ENCODE measurements at regions not wholly inside any gene's neighbourhood (a gene's known extent, or its start where the extent isn't known, plus 50 kb on each side); places are given as distances from the start of the nearest gene placed in this dataset.

DNA sequence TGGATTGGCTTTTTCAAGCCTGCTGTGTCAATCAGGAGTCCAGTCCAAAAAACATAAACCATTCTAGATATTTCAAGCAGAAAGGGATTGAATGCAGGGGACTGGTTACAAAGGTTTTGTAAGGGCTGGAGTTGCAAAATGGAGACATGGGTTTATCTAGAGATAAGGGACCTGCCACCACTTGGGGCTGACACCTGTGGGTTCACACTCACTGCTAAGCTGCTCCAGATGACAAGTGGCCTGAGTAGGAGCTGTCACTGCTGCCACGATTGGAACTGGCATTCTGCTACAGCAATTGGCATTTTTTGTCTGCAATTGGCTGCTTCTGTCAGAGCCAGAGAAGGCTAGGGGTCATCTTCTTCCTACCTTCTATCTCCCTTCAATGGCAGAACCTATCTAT, 66.3 kb upstream of the ZFR start:
- CTCF ChIA-PET = interaction anchor here (0.9 kb wide), 1 partner anchor 25 kb away, joined by 3 read pairs; no protein-coding TSS in a partner anchor
- BruUV-seq (replicated peaks) = no TSS peak
- TF ChIP-seq, protein P1, sequence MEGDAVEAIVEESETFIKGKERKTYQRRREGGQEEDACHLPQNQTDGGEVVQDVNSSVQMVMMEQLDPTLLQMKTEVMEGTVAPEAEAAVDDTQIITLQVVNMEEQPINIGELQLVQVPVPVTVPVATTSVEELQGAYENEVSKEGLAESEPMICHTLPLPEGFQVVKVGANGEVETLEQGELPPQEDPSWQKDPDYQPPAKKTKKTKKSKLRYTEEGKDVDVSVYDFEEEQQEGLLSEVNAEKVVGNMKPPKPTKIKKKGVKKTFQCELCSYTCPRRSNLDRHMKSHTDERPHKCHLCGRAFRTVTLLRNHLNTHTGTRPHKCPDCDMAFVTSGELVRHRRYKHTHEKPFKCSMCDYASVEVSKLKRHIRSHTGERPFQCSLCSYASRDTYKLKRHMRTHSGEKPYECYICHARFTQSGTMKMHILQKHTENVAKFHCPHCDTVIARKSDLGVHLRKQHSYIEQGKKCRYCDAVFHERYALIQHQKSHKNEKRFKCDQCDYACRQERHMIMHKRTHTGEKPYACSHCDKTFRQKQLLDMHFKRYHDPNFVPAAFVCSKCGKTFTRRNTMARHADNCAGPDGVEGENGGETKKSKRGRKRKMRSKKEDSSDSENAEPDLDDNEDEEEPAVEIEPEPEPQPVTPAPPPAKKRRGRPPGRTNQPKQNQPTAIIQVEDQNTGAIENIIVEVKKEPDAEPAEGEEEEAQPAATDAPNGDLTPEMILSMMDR (IDR thresholded peaks at IDR 0.05; ENCODE audit: unreplicated experiment) = no peak
- intact Hi-C loops (cut with micrococcal nuclease; ENCODE audit: unreplicated experiment) = no loop called here
- H3K4me1 Mint-ChIP-seq (ENCODE audit: low read depth, unreplicated experiment) = no peaks in the 10 kb centered on the region
- no peak for DNase-seq
- H3K27ac Mint-ChIP-seq (ENCODE audit: unreplicated experiment) = no peak overlapping the region
- no peak overlapping the region for H3K4me3 Mint-ChIP-seq (ENCODE audit: low read depth, unreplicated experiment)
- H3K9me3 Mint-ChIP-seq (ENCODE audit: low read depth, unreplicated experiment) = no peaks in the 10 kb centered on the region
- H3K27me3 Mint-ChIP-seq (ENCODE audit: unreplicated experiment) = peaks cover 43% of the 10 kb centered on the region
- H3K36me3 Mint-ChIP-seq (ENCODE audit: insufficient read depth, unreplicated experiment) = no peaks in the 10 kb centered on the region

DNA sequence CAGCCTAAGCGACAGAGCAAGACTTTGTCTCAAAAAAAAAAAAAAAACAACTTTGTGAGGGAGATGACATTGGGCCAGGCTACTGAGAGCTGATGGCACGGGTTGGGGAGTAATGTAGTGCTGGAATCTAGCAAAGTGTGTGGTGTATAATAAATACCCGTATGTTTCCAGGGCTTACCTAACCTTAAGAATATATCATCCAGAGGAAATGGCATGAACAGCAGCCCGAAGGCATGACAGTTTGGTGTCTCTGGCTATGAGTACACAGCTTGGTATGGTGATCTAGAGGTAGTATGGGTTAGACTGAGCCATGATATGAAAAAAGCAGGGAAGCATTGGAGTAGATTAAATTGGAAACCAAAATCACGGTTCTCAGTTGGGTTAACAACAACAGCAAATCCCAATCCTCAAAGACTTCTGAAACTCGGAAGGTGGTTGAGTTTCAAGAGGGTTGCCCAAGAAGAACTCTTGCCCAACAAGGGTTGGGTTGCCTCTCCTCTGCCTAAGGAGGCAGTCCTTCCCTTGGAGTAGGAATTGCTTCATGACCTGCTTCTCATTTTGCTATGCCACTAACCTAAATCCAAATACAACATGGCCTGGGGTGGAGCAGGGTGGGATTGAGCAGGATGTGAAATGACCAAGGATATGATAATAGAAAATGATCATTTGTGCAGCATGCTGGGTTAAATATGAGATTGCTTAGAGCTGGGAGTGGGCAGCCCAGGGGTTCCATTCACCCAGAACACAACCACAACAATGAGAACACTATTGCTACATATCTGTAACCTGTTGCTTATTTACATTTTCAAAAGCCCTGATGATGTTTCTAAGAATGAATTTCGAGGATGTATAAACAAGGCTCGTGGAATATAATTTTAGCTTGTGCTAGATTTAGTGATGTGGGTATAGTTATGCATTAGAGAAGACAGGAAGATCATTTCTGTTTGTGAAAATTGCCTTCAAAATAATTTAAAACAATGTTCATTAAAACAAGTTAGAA, 64.6 kb upstream of the ZFR start:
- no peak overlapping the region for H3K4me3 Mint-ChIP-seq (ENCODE audit: low read depth, unreplicated experiment)
- TF ChIP-seq, protein P1 (IDR thresholded peaks at IDR 0.05; ENCODE audit: unreplicated experiment) = no peak
- intact Hi-C loops (cut with micrococcal nuclease; ENCODE audit: unreplicated experiment) = no loop called here
- no TSS peak for BruUV-seq (replicated peaks)
- peaks cover 61% of the 10 kb centered on the region for H3K27me3 Mint-ChIP-seq (ENCODE audit: unreplicated experiment)
- no peak overlapping the region for H3K27ac Mint-ChIP-seq (ENCODE audit: unreplicated experiment)
- no peaks in the 10 kb centered on the region for H3K4me1 Mint-ChIP-seq (ENCODE audit: low read depth, unreplicated experiment)
- no peaks in the 10 kb centered on the region for H3K36me3 Mint-ChIP-seq (ENCODE audit: insufficient read depth, unreplicated experiment)
- CTCF ChIA-PET = interaction anchor here (0.7 kb wide), 1 partner anchor 30 kb away, joined by 3 read pairs; no protein-coding TSS in a partner anchor
- no peaks in the 10 kb centered on the region for H3K9me3 Mint-ChIP-seq (ENCODE audit: low read depth, unreplicated experiment)
- DNase-seq = no peak

- intact Hi-C loops (cut with micrococcal nuclease; ENCODE audit: unreplicated experiment) = no loop called here
- BruUV-seq (replicated peaks) = no TSS peak
- H3K4me3 Mint-ChIP-seq (ENCODE audit: low read depth, unreplicated experiment) = no peak overlapping the region
These were observed 63.3 kb upstream of the ZFR start for GRCh38 chr5:32507738-32508434.

GRCh38 chr5:32506799-32507198, 62.3 kb upstream of the ZFR start:
- H3K9me3 Mint-ChIP-seq (ENCODE audit: low read depth, unreplicated experiment) = no peaks in the 10 kb centered on the region
- H3K4me1 Mint-ChIP-seq (ENCODE audit: low read depth, unreplicated experiment) = no peaks in the 10 kb centered on the region
- DNase-seq = no peak
- no peak overlapping the region for H3K27ac Mint-ChIP-seq (ENCODE audit: unreplicated experiment)
- no peaks in the 10 kb centered on the region for H3K36me3 Mint-ChIP-seq (ENCODE audit: insufficient read depth, unreplicated experiment)
- H3K27me3 Mint-ChIP-seq (ENCODE audit: unreplicated experiment) = peaks cover 79% of the 10 kb centered on the region
- CTCF ChIA-PET = no interaction called here
- no peak overlapping the region for H3K4me3 Mint-ChIP-seq (ENCODE audit: low read depth, unreplicated experiment)
- BruUV-seq (replicated peaks) = no TSS peak
- intact Hi-C loops (cut with micrococcal nuclease; ENCODE audit: unreplicated experiment) = no loop called here
- TF ChIP-seq, protein P1 (IDR thresholded peaks at IDR 0.05; ENCODE audit: unreplicated experiment) = no peak

More at GRCh38 chr5:32507738-32508434, 63.3 kb upstream of the ZFR start:
- Mint-ChIP-seq H3K36me3 (ENCODE audit: insufficient read depth, unreplicated experiment) (no peaks in the 10 kb centered on the region), H3K9me3 (ENCODE audit: low read depth, unreplicated experiment) (no peaks in the 10 kb centered on the region), H3K27ac (ENCODE audit: unreplicated experiment) (no peak overlapping the region), H3K27me3 (ENCODE audit: unreplicated experiment) (peaks cover 71% of the 10 kb centered on the region), H3K4me1 (ENCODE audit: low read depth, unreplicated experiment) (no peaks in the 10 kb centered on the region)
- CTCF ChIA-PET = no interaction called here
- DNase-seq = no peak
- TF ChIP-seq, protein P1 (IDR thresholded peaks at IDR 0.05; ENCODE audit: unreplicated experiment) = no peak
